Testis (tissue), 2 donors: ENCODE measurements at regions not wholly inside any gene's neighbourhood (a gene's known extent, or its start where the extent isn't known, plus 50 kb on each side); places are given as distances from the start of the nearest gene placed in this dataset.
"Not testable (repeated sequence)": the region's sequence is repeated elsewhere in the genome, so short reads cannot be mapped to it uniquely, and the experiment has no call there.

Source experiments
- DNase-seq: peaks from one replicate; pipeline ENCODE4 v3.0.0-alpha.2; 2019
- H3K27ac ChIP-seq, 2 donors: fragments of 200-600 bp; sonication (generic); one replicate each; pipeline ENCODE4 v1.5.1; 2019
- H3K27me3 ChIP-seq: fragments of 200-600 bp; sonication (generic); one replicate; pipeline ENCODE4 v1.5.1; 2019
- H3K36me3 ChIP-seq: fragments of 200-600 bp; sonication (generic); one replicate; pipeline ENCODE4 v1.5.1; 2017; ENCODE audit warnings: low read depth; ENCODE audit errors: missing control alignments
- H3K4me1 ChIP-seq: fragments of 200-600 bp; sonication (generic); one replicate; pipeline ENCODE4 v1.5.1; 2019
- H3K4me3 ChIP-seq, 2 donors: fragments of 200-600 bp; sonication (generic); one replicate each; pipeline ENCODE4 v1.5.1; 2017 to 2019
- H3K9me3 ChIP-seq: fragments of 200-600 bp; sonication (generic); one replicate; pipeline ENCODE4 v1.5.1; 2017
- POLR2A ChIP-seq: fragments of 450-650 bp; IDR thresholded peaks from one replicate; pipeline ENCODE4 v1.6.1; 2017; ENCODE audit warnings: antibody characterized with exemption, mild to moderate bottlenecking, moderate library complexity
- WGBS, 2 donors: methylation state at CpG; one replicate each; pipeline ENCODE4 v1.1.5; 2018; 5-methylcytosine and 5-hydroxymethylcytosine counted together
- intact Hi-C: fragments of 100-400 bp; cut with DNase I; formaldehyde crosslinking; loops from one replicate; pipeline ENCODE4 v1.15.1; 2023; ENCODE audit warnings: low total_unique reads
- TF ChIP-seq, protein P1 (sequence below), 3 experiments: fragments of 450-650 bp in 2 of 3; fragments of 200-600 bp in 1 of 3; sonication (generic) in 1 of 3; IDR thresholded peaks; one replicate each; pipeline ENCODE4 v1.5.1; 2016 to 2019; ENCODE audit warnings: antibody characterized with exemption in 3 of 3, mild to moderate bottlenecking in 2 of 3, moderate library complexity in 1 of 3

- Histone ChIP-seq H3K4me3 (no peak overlapping the region), H3K36me3 (no peaks in the 10 kb centered on the region), H3K27ac (no peak overlapping the region), H3K27me3 (no peaks in the 10 kb centered on the region), H3K9me3 (no peaks in the 10 kb centered on the region), H3K4me1 (no peaks in the 10 kb centered on the region)
- TF ChIP-seq POLR2A, result no peak
- TF ChIP-seq, protein P1, sequence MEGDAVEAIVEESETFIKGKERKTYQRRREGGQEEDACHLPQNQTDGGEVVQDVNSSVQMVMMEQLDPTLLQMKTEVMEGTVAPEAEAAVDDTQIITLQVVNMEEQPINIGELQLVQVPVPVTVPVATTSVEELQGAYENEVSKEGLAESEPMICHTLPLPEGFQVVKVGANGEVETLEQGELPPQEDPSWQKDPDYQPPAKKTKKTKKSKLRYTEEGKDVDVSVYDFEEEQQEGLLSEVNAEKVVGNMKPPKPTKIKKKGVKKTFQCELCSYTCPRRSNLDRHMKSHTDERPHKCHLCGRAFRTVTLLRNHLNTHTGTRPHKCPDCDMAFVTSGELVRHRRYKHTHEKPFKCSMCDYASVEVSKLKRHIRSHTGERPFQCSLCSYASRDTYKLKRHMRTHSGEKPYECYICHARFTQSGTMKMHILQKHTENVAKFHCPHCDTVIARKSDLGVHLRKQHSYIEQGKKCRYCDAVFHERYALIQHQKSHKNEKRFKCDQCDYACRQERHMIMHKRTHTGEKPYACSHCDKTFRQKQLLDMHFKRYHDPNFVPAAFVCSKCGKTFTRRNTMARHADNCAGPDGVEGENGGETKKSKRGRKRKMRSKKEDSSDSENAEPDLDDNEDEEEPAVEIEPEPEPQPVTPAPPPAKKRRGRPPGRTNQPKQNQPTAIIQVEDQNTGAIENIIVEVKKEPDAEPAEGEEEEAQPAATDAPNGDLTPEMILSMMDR (IDR thresholded peaks at IDR 0.05), result no peak
- WGBS, 2 donors, result 74 to 87% methylated on average over 1 of the region's 1 CpG
- intact Hi-C loops, result no loop called here
- no peak for DNase-seq
Observed at GRCh38 chr17:71636644-71637043, 484.2 kb upstream of the SOX9 start.

- 87 to 90% methylated on average over 4 of the region's 4 CpGs for WGBS, 2 donors
Observed at GRCh38 chr17:71638668-71639067, 482.2 kb upstream of the SOX9 start.

GRCh38 chr17:71639865-71640264, 481.0 kb upstream of the SOX9 start:
- Histone ChIP-seq H3K27ac (no peak overlapping the region), H3K27me3 (no peaks in the 10 kb centered on the region), H3K9me3 (no peaks in the 10 kb centered on the region), H3K4me1 (no peaks in the 10 kb centered on the region), H3K4me3 (no peak overlapping the region), H3K36me3 (no peaks in the 10 kb centered on the region)
- DNase-seq, result no peak
- intact Hi-C loops, result no loop called here
- TF ChIP-seq POLR2A, result no peak
- TF ChIP-seq, protein P1 (IDR thresholded peaks at IDR 0.05), result no peak

More at GRCh38 chr17:71638668-71639067, 482.2 kb upstream of the SOX9 start:
- Histone ChIP-seq H3K27me3 (no peaks in the 10 kb centered on the region), H3K9me3 (no peaks in the 10 kb centered on the region), H3K4me1 (no peaks in the 10 kb centered on the region), H3K27ac (no peak overlapping the region), H3K36me3 (no peaks in the 10 kb centered on the region), H3K4me3 (no peak overlapping the region)
- intact Hi-C loops, result no loop called here
- DNase-seq, result no peak
- no peak for TF ChIP-seq POLR2A
- TF ChIP-seq, protein P1 (IDR thresholded peaks at IDR 0.05), result no peak

DNA sequence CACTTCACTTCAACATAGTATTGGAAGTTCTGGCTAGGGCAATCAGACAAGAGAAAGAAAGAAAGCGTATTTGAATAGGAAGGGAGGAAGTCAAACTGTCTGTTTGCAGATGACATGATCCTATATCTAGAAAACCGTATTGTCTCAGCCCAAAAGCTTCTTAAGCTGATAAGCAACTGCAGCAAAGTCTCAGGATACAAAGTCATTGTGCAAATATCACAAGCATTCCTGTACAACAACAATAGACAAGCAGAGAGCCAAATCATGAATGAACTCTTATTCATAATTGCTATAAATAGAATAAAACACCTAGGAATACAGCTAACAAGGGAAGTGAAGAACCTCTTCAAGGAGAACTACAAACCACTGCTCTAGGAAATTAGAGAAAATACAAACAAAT, 473.9 kb upstream of the SOX9 start:
- WGBS, 2 donors, result 71 to 83% methylated on average over 2 of the region's 2 CpGs
- DNase-seq, H3K4me1 ChIP-seq, H3K36me3 ChIP-seq, H3K9me3 ChIP-seq, H3K27ac ChIP-seq, intact Hi-C loops, H3K27me3 ChIP-seq, H3K4me3 ChIP-seq: not testable (repeated sequence)

- H3K27ac ChIP-seq, H3K4me3 ChIP-seq, H3K36me3 ChIP-seq, intact Hi-C loops, H3K27me3 ChIP-seq, DNase-seq, H3K4me1 ChIP-seq, H3K9me3 ChIP-seq: not testable (repeated sequence)
- WGBS, 2 donors, result 94 to 97% methylated on average over 2 of the region's 2 CpGs
Observed at GRCh38 chr17:71648342-71648741, 472.5 kb upstream of the SOX9 start.

DNA sequence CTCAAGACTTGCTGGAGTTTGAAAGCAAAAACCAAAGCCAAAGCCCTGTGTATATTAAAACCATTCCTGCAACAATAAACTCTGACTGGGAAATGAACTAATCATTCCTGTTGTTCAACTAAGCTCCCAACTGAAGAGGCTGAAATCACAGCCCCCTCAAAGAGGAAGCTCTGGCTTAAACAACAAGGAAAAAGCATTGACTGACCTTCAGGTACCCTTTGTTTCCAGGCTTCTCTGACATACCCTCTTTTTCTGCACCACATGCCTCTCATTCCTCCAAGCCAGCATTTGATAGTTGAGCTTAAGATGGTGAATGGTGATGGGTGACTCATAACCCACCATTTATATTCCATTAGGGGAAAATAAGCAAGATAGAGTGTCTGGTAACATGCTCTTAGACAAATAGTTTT, 470.9 kb upstream of the SOX9 start:
- H3K9me3 ChIP-seq, result no peaks in the 10 kb centered on the region
- H3K4me1 ChIP-seq, result no peaks in the 10 kb centered on the region
- no peaks in the 10 kb centered on the region for H3K27me3 ChIP-seq
- H3K36me3 ChIP-seq, result no peaks in the 10 kb centered on the region
- no peak overlapping the region for H3K27ac ChIP-seq
- no peak for DNase-seq
- TF ChIP-seq POLR2A, result no peak
- TF ChIP-seq, protein P1 (IDR thresholded peaks at IDR 0.05), result no peak
- no peak overlapping the region for H3K4me3 ChIP-seq
- intact Hi-C loops, result no loop called here
